Loucy (cell line): ENCODE measurements at regions not wholly inside any gene's neighbourhood (a gene's known extent, or its start where the extent isn't known, plus 50 kb on each side); places are given as distances from the start of the nearest gene placed in this dataset.

Experiments used
- H2AFZ ChIP-seq: fragments of 200-600 bp; sonication (generic); 2 replicates; pipeline ENCODE4 v1.6.0; 2016; ENCODE audit warnings: antibody characterized with exemption, mild to moderate bottlenecking, low read length, moderate library complexity
- H3F3A ChIP-seq: fragments of 200-600 bp; 2 replicates; pipeline ENCODE4 v1.6.0; 2016; ENCODE audit warnings: antibody characterized with exemption, low read depth, mild to moderate bottlenecking
- H3K27me3 ChIP-seq: fragments of 200-600 bp; sonication (generic); 2 replicates; pipeline ENCODE4 v1.6.1; 2014; ENCODE audit warnings: low read length, mild to moderate bottlenecking; ENCODE audit not compliant: insufficient read depth, poor library complexity, severe bottlenecking
- H3K36me3 ChIP-seq: fragments of 200-600 bp; sonication (generic); 2 replicates; pipeline ENCODE4 v1.6.1; 2016; ENCODE audit warnings: low read length; ENCODE audit not compliant: insufficient read depth
- H3K4me1 ChIP-seq: fragments of 200-600 bp; sonication (generic); 2 replicates; pipeline ENCODE4 v1.5.1; 2014; ENCODE audit warnings: low read length, mild to moderate bottlenecking; ENCODE audit not compliant: insufficient read depth, poor library complexity, severe bottlenecking
- H3K4me2 ChIP-seq: fragments of 200-600 bp; sonication (generic); 2 replicates; pipeline ENCODE4 v1.6.0; 2014; ENCODE audit warnings: antibody characterized with exemption, low read length, low read depth, mild to moderate bottlenecking; ENCODE audit not compliant: poor library complexity, severe bottlenecking
- H3K4me3 ChIP-seq: fragments of 200-600 bp; sonication (generic); 2 replicates; pipeline ENCODE4 v1.5.1; 2014; ENCODE audit warnings: low read length, mild to moderate bottlenecking, mixed read lengths; ENCODE audit not compliant: poor library complexity, severe bottlenecking
- H3K79me2 ChIP-seq: fragments of 200-600 bp; sonication (generic); 2 replicates; pipeline ENCODE4 v1.6.1; 2014; ENCODE audit warnings: low read length; ENCODE audit not compliant: insufficient read depth
- H3K9ac ChIP-seq: fragments of 200-600 bp; sonication (generic); 2 replicates; pipeline ENCODE4 v1.6.0; 2014; ENCODE audit warnings: mild to moderate bottlenecking, low read depth, low read length, moderate library complexity; ENCODE audit not compliant: poor library complexity, severe bottlenecking
- H3K9me2 ChIP-seq: fragments of 200-600 bp; sonication (generic); replicated peaks from 2 replicates; pipeline ENCODE4 v1.6.1; 2016; ENCODE audit warnings: low read depth, low read length, mixed read lengths
- H3K9me3 ChIP-seq: fragments of 200-600 bp; sonication (generic); 2 replicates; pipeline ENCODE4 v1.6.1; 2014; ENCODE audit warnings: mild to moderate bottlenecking, antibody characterized with exemption, low read length, low read depth; ENCODE audit not compliant: insufficient read depth
- H4K20me1 ChIP-seq: fragments of 200-600 bp; sonication (generic); 2 replicates; pipeline ENCODE4 v1.6.0; 2014; ENCODE audit warnings: antibody characterized with exemption, low read length, mild to moderate bottlenecking; ENCODE audit not compliant: insufficient read depth, poor library complexity, severe bottlenecking
- CTCF ChIP-seq: fragments of 200-600 bp; sonication (generic); conservative IDR thresholded peaks from 2 replicates; pipeline ENCODE4 v1.5.1; 2014; ENCODE audit warnings: mild to moderate bottlenecking, antibody characterized with exemption, low read length
- EZH2phosphoT487 ChIP-seq: fragments of 200-600 bp; IDR thresholded peaks from 2 replicates; pipeline ENCODE4 v1.6.1; 2018; ENCODE audit warnings: antibody characterized with exemption, mild to moderate bottlenecking, moderate library complexity, borderline replicate concordance

DNA sequence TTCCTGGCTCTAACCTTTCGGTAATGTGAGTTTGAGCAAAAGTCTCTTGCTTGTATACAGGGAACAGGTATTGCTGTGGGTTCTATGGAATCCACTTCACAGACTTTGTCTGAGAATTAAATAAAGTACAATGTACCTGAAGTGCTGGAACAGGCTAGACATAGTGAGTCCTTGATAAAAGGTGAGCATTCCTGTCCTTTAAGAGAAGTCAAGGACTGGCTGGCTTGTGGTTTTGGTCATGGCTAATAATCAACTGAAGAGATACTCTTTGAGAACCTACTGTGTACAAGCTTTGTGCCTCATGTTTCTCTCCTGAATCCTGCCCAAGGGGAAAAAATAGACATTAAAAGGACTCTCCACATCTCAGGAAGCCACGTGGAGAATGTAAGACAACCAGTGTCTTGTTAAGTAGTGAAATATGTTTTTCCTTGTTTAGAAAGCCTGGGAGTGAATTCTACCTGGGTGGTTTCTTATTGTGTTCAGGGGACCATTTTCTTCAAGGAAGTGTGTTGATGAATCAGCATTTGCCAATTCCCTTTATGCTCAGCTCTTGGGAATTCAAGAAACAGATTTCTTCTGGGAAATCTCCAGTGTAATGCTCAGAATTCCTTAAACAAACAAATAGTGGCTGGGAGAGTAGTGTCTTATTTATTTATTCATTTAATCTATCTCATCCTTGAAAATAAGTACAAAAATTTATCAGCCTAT, 55.2 kb upstream of the PLD5 start:
- no peaks in the 10 kb centered on the region for H3K9me3 ChIP-seq
- no peaks in the 10 kb centered on the region for H3K4me1 ChIP-seq
- no peaks in the 10 kb centered on the region for H3K79me2 ChIP-seq
- H3K9ac ChIP-seq = no peak overlapping the region
- no peak overlapping the region for H3K4me3 ChIP-seq
- no peaks in the 10 kb centered on the region for H3K36me3 ChIP-seq
- no peaks in the 10 kb centered on the region for H3K9me2 ChIP-seq
- TF ChIP-seq CTCF = no peak
- TF ChIP-seq EZH2phosphoT487 = no peak
- H3F3A ChIP-seq = no peaks in the 10 kb centered on the region
- no peaks in the 10 kb centered on the region for H4K20me1 ChIP-seq
- no peak overlapping the region for H2AFZ ChIP-seq
- H3K27me3 ChIP-seq = no peaks in the 10 kb centered on the region
- H3K4me2 ChIP-seq = no peak overlapping the region
